Activated CD8-positive, alpha-beta T cell treated with anti-CD3 and anti-CD28 coated beads for 36 hours (primary cell): ENCODE measurements at regions not wholly inside any gene's neighbourhood (a gene's known extent, or its start where the extent isn't known, plus 50 kb on each side); places are given as distances from the start of the nearest gene placed in this dataset.
A peak's percentile ranks its signal among the peaks of the same experiment; 100 is the strongest.

Source experiments
- ATAC-seq: fragments of 200-7000 bp; cut with Tn5 transposase; one replicate; pipeline ENCODE4 v1.10.0; 2021; ENCODE audit warnings: mild to moderate bottlenecking, moderate library complexity
- CTCF ChIA-PET: fragments of 350-600 bp; sonication (Branson Sonifier 250); formaldehyde crosslinking; loops from one replicate; lab custom pipeline; 2021; ENCODE audit warnings: antibody characterized with exemption; lab: Charles Lee
- POLR2A ChIA-PET: fragments of 350-600 bp; sonication (Branson Sonifier 250); formaldehyde crosslinking; loops from one replicate; lab custom pipeline; 2021; ENCODE audit warnings: antibody characterized with exemption; lab: Charles Lee
- DNase-seq: peaks from one replicate; pipeline ENCODE4 v3.0.0-alpha.2; 2020
- H3K27ac Mint-ChIP-seq: one replicate; pipeline ENCODE4 v1.8.0; 2021; ENCODE audit warnings: mild to moderate bottlenecking, mixed read lengths
- H3K27me3 Mint-ChIP-seq: one replicate; pipeline ENCODE4 v1.8.0; 2021; ENCODE audit warnings: mixed read lengths
- H3K36me3 Mint-ChIP-seq: one replicate; pipeline ENCODE4 v1.8.0; 2021; ENCODE audit warnings: low read depth, mixed read lengths
- H3K4me1 Mint-ChIP-seq: one replicate; pipeline ENCODE4 v1.8.0; 2021; ENCODE audit warnings: low read depth, mixed read lengths
- H3K4me3 Mint-ChIP-seq: one replicate; pipeline ENCODE4 v1.8.0; 2021; ENCODE audit warnings: mild to moderate bottlenecking, moderate library complexity, mixed read lengths
- H3K9me3 Mint-ChIP-seq: one replicate; pipeline ENCODE4 v1.8.0; 2021; ENCODE audit warnings: mixed read lengths
- intact Hi-C: fragments of 100-400 bp; cut with micrococcal nuclease; formaldehyde crosslinking; loops from one replicate; pipeline ENCODE4 v1.10.0; 2022
- TF ChIP-seq, protein P1 (sequence below): fragments of 200-600 bp; IDR thresholded peaks from one replicate; pipeline ENCODE4 v1.8.0; 2022; ENCODE audit warnings: antibody characterized with exemption, mild to moderate bottlenecking

- TF ChIP-seq, protein P1, sequence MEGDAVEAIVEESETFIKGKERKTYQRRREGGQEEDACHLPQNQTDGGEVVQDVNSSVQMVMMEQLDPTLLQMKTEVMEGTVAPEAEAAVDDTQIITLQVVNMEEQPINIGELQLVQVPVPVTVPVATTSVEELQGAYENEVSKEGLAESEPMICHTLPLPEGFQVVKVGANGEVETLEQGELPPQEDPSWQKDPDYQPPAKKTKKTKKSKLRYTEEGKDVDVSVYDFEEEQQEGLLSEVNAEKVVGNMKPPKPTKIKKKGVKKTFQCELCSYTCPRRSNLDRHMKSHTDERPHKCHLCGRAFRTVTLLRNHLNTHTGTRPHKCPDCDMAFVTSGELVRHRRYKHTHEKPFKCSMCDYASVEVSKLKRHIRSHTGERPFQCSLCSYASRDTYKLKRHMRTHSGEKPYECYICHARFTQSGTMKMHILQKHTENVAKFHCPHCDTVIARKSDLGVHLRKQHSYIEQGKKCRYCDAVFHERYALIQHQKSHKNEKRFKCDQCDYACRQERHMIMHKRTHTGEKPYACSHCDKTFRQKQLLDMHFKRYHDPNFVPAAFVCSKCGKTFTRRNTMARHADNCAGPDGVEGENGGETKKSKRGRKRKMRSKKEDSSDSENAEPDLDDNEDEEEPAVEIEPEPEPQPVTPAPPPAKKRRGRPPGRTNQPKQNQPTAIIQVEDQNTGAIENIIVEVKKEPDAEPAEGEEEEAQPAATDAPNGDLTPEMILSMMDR: peak; percentile 28
- no peak overlapping the region for H3K27ac Mint-ChIP-seq
- no peaks in the 10 kb centered on the region for H3K4me1 Mint-ChIP-seq
- intact Hi-C loops: no loop called here
- ATAC-seq (no peak), DNase-seq (peak; percentile 34)
- POLR2A ChIA-PET: no interaction called here
- no peaks in the 10 kb centered on the region for H3K36me3 Mint-ChIP-seq
- CTCF ChIA-PET: no interaction called here
- H3K9me3 Mint-ChIP-seq: no peaks in the 10 kb centered on the region
- H3K27me3 Mint-ChIP-seq: peaks cover 3% of the 10 kb centered on the region
- H3K4me3 Mint-ChIP-seq: no peak overlapping the region
Measured at GRCh38 chr15:46304321-46304720, 669.5 kb downstream of the SQOR start.

- TF ChIP-seq, protein P1: no peak
- H3K4me1 Mint-ChIP-seq: no peaks in the 10 kb centered on the region
- H3K27ac Mint-ChIP-seq: no peak overlapping the region
- H3K4me3 Mint-ChIP-seq: no peak overlapping the region
- H3K36me3 Mint-ChIP-seq: no peaks in the 10 kb centered on the region
- H3K27me3 Mint-ChIP-seq: peaks cover 3% of the 10 kb centered on the region
- ATAC-seq: no peak
- no peak for DNase-seq
- intact Hi-C loops: no loop called here
- H3K9me3 Mint-ChIP-seq: no peaks in the 10 kb centered on the region
- POLR2A ChIA-PET: no interaction called here
- CTCF ChIA-PET: no interaction called here
Measured at GRCh38 chr15:46307746-46308145, 672.9 kb downstream of the SQOR start.

GRCh38 chr15:46309914-46310313 is 675.1 kb downstream of the SQOR start:
- Mint-ChIP-seq H3K27ac (no peak overlapping the region), H3K27me3 (peaks cover 4% of the 10 kb centered on the region), H3K4me3 (no peak overlapping the region), H3K9me3 (no peaks in the 10 kb centered on the region), H3K36me3 (no peaks in the 10 kb centered on the region), H3K4me1 (no peaks in the 10 kb centered on the region)
- TF ChIP-seq, protein P1: no peak
- DNase-seq (no peak), ATAC-seq (no peak)
- intact Hi-C loops: no loop called here
- ChIA-PET CTCF (no interaction called here), POLR2A (no interaction called here)

DNA sequence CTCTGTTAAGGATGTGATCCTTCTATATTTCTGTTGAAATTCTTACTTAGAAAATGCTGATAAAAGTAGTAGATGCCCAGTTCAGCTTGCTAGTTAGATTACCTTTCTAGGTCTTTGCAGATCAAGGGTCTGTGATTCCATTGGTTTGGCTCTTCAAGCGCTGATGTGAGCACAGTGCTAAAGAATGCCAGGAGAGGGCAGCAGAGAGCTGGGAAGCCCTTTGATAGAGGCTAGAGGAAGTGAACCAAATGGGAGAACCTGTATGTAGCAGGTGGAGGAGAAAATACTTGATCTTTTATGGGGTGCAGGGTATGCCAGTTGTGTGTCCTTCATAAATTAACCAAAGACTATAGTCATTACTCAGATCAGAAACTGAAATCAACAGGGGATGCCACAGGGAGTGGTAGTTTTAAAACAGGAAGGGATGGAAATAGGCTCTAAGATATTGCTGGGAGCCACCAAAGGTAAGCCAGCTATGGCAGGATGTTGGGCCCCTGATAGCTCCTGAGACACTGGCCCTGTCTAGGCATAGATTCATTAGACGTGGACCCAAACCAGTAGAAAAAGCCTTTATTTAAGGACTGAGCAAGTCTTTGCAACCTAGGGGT is 677.4 kb downstream of the SQOR start:
- Mint-ChIP-seq H3K9me3 (no peaks in the 10 kb centered on the region), H3K4me1 (no peaks in the 10 kb centered on the region), H3K36me3 (no peaks in the 10 kb centered on the region), H3K4me3 (no peak overlapping the region), H3K27ac (no peak overlapping the region), H3K27me3 (peaks cover 4% of the 10 kb centered on the region)
- ATAC-seq (peak; percentile 76), DNase-seq (peak; percentile 76)
- intact Hi-C loops: no loop called here
- POLR2A ChIA-PET: no interaction called here
- CTCF ChIA-PET: interaction anchor here (0.7 to 3.3 kb wide), 8 partner anchors 10 to 1676 kb away, joined by 3 to 17 read pairs (median 3); no protein-coding TSS in a partner anchor
- TF ChIP-seq, protein P1: peak; percentile 80

- no peak overlapping the region for H3K27ac Mint-ChIP-seq
- ChIA-PET POLR2A (interaction anchor here (0.6 kb wide), 1 partner anchor 342 kb away, joined by 3 read pairs; no protein-coding TSS in a partner anchor), CTCF (no interaction called here)
- ATAC-seq: no peak
- H3K4me1 Mint-ChIP-seq: no peaks in the 10 kb centered on the region
- intact Hi-C loops: no loop called here
- DNase-seq: no peak
- no peaks in the 10 kb centered on the region for H3K36me3 Mint-ChIP-seq
- TF ChIP-seq, protein P1: no peak
- H3K27me3 Mint-ChIP-seq: peaks cover 1% of the 10 kb centered on the region
- no peaks in the 10 kb centered on the region for H3K9me3 Mint-ChIP-seq
- no peak overlapping the region for H3K4me3 Mint-ChIP-seq
Measured at GRCh38 chr15:46315434-46315833, 680.6 kb downstream of the SQOR start.
